Heart right ventricle (tissue), 16 donors: ENCODE measurements at regions not wholly inside any gene's neighbourhood (a gene's known extent, or its start where the extent isn't known, plus 50 kb on each side); places are given as distances from the start of the nearest gene placed in this dataset.

Source experiments
- ATAC-seq, 8 donors: fragments of 200-7000 bp; cut with Tn5 transposase; one replicate each; pipeline ENCODE4 v1.9.1; 2020; ENCODE audit warnings: mild to moderate bottlenecking in 8 of 8, moderate library complexity in 8 of 8, moderate number of reproducible peaks in 1 of 8
- DNase-seq, 2 donors: peaks; one replicate each; pipeline ENCODE4 v3.0.0-alpha.2; 2020
- H3K27ac ChIP-seq, 10 donors: fragments of 200-600 bp; sonication (generic) in 2 of 10; one replicate each; pipeline versions ENCODE4 v1.5.0 to v1.8.0; 2020 to 2022; ENCODE audit warnings: mild to moderate bottlenecking in 3 of 10
- H3K27me3 ChIP-seq, 7 donors: fragments of 200-600 bp; one replicate each; pipeline ENCODE4 v1.8.0; 2021 to 2022; ENCODE audit warnings: mild to moderate bottlenecking in 2 of 7
- H3K36me3 ChIP-seq, 9 donors: fragments of 200-600 bp; sonication (generic) in 1 of 9; one replicate each; pipeline versions ENCODE4 v1.5.0 to v1.8.0; 2020 to 2022; ENCODE audit warnings: mild to moderate bottlenecking in 2 of 9
- H3K4me1 ChIP-seq, 9 donors: fragments of 200-600 bp; sonication (generic) in 1 of 9; one replicate each; pipeline versions ENCODE4 v1.5.0 to v1.8.0; 2020 to 2022; ENCODE audit warnings: mild to moderate bottlenecking in 4 of 9
- H3K4me3 ChIP-seq, 10 donors: fragments of 200-600 bp; sonication (generic) in 2 of 10; one replicate each; pipeline versions ENCODE4 v1.5.0 to v1.8.0; 2020 to 2022; ENCODE audit warnings: mild to moderate bottlenecking in 7 of 10, moderate library complexity in 2 of 10
- H3K9me3 ChIP-seq, 11 donors: fragments of 200-600 bp in 10 of 11; sonication (generic) in 2 of 11; one replicate each; pipeline versions ENCODE4 v1.5.0 to v1.8.0; 2013 to 2022; ENCODE audit warnings: mild to moderate bottlenecking in 2 of 11, control low read depth in 1 of 11, moderate library complexity in 1 of 11
- WGBS, 2 donors: extraction: QIAGEN DNeasy Blood & Tissue Kit; methylation state at CpG; one replicate each; pipeline ENCODE4 v1.1.7; 2013; ENCODE audit warnings: inconsistent platforms in 1 of 2; 5-methylcytosine and 5-hydroxymethylcytosine counted together
- intact Hi-C, 10 donors: fragments of 100-400 bp; cut with DNase I; formaldehyde crosslinking; loops; one replicate each; pipeline versions ENCODE4 v1.11.1 to v1.14.2; 2022
- TF ChIP-seq, protein P1 (sequence below), 9 donors: fragments of 200-600 bp; sonication (generic) in 2 of 9; IDR thresholded peaks; one replicate each; pipeline versions ENCODE4 v1.5.0 to v1.8.0; 2021 to 2022; ENCODE audit warnings: antibody characterized with exemption in 9 of 9, mild to moderate bottlenecking in 5 of 9, moderate library complexity in 1 of 9
- donor health status: Arrhythmogenic right ventricular cardiomyopathy.
- donor health status: ischemic (EF 13 %, LVEDD 7.1; RV severe dilation, severe dysfunction).
- donor health status: healthy with polysubstance abuse.
- donor health status: DM: no; HTN: yes; CAD: no.
- donor health status: DM: no; HTN: no; CAD: no.
- donor health status: ischemic (EF 25% LVEDD 6.9; RV normal size, moderate dysfunction).
- donor health status: ischemic (EF 25% LVEDD 5.7; RV mildly dilated, moderate dysfunction).
- donor health status: healthy.
- donor health status: DM: yes; HTN: yes; CAD: no.
- donor health status: Ischemic cardiomyopathy.
- donor health status: ischemic (EF 35%, LVEDD 5.7; RV mildly dilated, moderate dysfunction).
- donor health status: nonischemic (EF 11% LVEDD 7.7; RV severe dilation, severe dysfunction).
- donor health status: DM: yes; HTN: yes; CAD: no.
- donor health status: PGD.
- donor health status: ischemic (EF 29% LVEDD 5.4; RV normal size, mild dysfunction).
- donor health status: nonischemic (EF 23%, LVEDD 6.1; RV moderate dilation, normal function).

DNA sequence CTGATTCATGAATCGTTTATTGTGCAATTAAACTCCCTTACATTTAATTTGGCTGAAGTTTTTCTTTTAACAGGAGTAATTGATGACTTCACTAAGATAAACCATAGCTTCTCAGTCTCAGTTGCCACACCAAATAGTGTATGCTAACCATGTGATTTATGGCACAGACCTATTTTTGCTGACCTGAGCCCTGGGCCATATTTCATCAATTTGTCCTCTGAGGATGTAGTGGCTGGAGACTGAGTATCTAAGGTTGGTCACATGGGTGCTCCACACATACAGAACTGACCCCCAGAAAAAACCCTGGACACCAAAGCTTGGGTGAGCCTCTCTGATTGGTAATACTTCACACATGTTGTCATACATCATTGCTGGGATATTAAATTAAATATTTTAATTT lies 255.1 kb downstream of the NEDD1 start:
- no peak for ATAC-seq
- H3K36me3 ChIP-seq, result no peaks in the 10 kb centered on the region
- no peak overlapping the region for H3K27ac ChIP-seq
- no peaks in the 10 kb centered on the region for H3K9me3 ChIP-seq
- TF ChIP-seq, protein P1, sequence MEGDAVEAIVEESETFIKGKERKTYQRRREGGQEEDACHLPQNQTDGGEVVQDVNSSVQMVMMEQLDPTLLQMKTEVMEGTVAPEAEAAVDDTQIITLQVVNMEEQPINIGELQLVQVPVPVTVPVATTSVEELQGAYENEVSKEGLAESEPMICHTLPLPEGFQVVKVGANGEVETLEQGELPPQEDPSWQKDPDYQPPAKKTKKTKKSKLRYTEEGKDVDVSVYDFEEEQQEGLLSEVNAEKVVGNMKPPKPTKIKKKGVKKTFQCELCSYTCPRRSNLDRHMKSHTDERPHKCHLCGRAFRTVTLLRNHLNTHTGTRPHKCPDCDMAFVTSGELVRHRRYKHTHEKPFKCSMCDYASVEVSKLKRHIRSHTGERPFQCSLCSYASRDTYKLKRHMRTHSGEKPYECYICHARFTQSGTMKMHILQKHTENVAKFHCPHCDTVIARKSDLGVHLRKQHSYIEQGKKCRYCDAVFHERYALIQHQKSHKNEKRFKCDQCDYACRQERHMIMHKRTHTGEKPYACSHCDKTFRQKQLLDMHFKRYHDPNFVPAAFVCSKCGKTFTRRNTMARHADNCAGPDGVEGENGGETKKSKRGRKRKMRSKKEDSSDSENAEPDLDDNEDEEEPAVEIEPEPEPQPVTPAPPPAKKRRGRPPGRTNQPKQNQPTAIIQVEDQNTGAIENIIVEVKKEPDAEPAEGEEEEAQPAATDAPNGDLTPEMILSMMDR (IDR thresholded peaks at IDR 0.05), result no peak
- no peaks in the 10 kb centered on the region for H3K27me3 ChIP-seq
- 75 to 86% methylated on average over 1 of the region's 1 CpG for WGBS, 2 donors
- DNase-seq, result no peak
- intact Hi-C loops, result no loop called here
- no peaks in the 10 kb centered on the region for H3K4me1 ChIP-seq
- no peak overlapping the region for H3K4me3 ChIP-seq

DNA sequence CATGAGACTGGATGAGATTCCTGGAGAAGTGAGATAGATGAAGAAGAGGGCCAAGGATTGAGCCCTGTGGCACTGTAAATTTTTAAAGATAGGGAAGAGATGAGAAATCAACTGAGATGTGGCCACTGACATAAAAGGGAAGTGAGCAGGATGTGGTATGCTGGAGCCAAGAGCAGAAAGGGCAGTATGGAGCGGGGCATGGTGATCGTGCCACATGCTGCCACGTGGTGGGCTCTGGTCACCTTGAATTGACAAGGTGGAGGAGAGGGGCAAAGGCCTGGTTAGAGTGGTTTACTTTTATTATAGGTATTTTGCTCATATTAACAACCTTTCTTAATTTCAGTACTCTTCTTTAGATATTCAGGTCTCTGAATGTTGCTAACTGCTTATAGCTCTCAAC lies 257.9 kb downstream of the NEDD1 start:
- 86 to 91% methylated on average over 3 of the region's 3 CpGs for WGBS, 2 donors
- intact Hi-C loops, result no loop called here
- Histone ChIP-seq H3K9me3 (no peaks in the 10 kb centered on the region), H3K36me3 (no peaks in the 10 kb centered on the region), H3K4me3 (no peak overlapping the region), H3K27me3 (no peaks in the 10 kb centered on the region), H3K27ac (no peak overlapping the region), H3K4me1 (no peaks in the 10 kb centered on the region)
- TF ChIP-seq, protein P1 (IDR thresholded peaks at IDR 0.05), result no peak
- no peak for ATAC-seq
- no peak for DNase-seq

DNA sequence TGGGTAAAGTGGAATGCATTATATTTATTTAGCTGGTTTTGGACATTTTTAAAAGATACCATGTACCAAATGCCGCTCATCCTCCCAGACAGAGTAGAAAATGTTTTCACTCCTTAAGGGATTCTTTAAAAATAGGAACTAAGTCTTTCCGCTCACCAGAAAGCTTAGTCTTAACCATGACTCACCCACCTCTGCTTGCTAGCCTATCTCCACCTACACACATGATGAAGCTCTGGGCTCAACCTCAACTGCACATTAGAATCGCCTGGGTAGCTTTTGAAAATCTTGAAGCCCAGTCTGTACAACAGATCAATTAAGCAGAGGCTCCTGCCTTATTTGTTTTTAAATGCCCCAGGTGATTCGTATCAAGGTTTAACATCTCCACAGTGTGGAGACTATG lies 260.5 kb downstream of the NEDD1 start:
- no peaks in the 10 kb centered on the region for H3K36me3 ChIP-seq
- H3K9me3 ChIP-seq, result peaks cover 0 to 2% (median 0%) of the 10 kb centered on the region in 11 donors
- no peak overlapping the region for H3K4me3 ChIP-seq
- no peak overlapping the region for H3K27ac ChIP-seq
- H3K27me3 ChIP-seq, result no peaks in the 10 kb centered on the region
- 82 to 85% methylated on average over 4 of the region's 4 CpGs for WGBS, 2 donors
- no peaks in the 10 kb centered on the region for H3K4me1 ChIP-seq
- DNase-seq (no peak), ATAC-seq (no peak)
- intact Hi-C loops, result no loop called here
- TF ChIP-seq, protein P1 (IDR thresholded peaks at IDR 0.05), result no peak

DNA sequence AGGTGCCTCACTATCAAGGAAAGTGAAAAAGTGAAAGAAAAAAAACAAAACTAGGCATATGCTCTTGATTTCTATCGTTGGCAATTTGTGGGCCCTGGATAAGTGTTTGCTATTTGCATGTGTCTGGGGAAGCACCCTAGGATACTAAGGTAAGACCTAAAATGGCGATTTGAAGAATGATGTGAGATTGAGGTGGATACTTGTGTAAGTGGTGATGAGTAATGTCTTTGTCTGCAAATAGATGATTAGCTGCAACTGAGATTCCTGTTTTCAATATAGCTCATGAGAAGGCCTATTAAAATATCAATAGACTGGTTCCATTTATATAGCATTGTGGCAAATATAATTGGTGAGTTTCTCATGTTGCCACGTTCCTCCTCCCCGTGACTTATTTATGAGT lies 261.7 kb downstream of the NEDD1 start:
- H3K4me3 ChIP-seq, result no peak overlapping the region
- TF ChIP-seq, protein P1 (IDR thresholded peaks at IDR 0.05), result no peak
- H3K4me1 ChIP-seq, result no peaks in the 10 kb centered on the region
- H3K27ac ChIP-seq, result no peak overlapping the region
- 83 to 90% methylated on average over 4 of the region's 4 CpGs for WGBS, 2 donors
- DNase-seq (no peak), ATAC-seq (no peak)
- H3K36me3 ChIP-seq, result no peaks in the 10 kb centered on the region
- H3K9me3 ChIP-seq, result peaks cover 0 to 2% (median 0%) of the 10 kb centered on the region in 11 donors
- no peaks in the 10 kb centered on the region for H3K27me3 ChIP-seq
- intact Hi-C loops, result no loop called here
